Bronchial epithelial cell (primary cell): ENCODE measurements at regions not wholly inside any gene's neighbourhood (a gene's known extent, or its start where the extent isn't known, plus 50 kb on each side); places are given as distances from the start of the nearest gene placed in this dataset.

ENCODE experiments used
- DNase-seq: peaks from one replicate; pipeline ENCODE4 v3.0.0-alpha.2; 2010; ENCODE audit warnings: low read depth
- FAIRE-seq: peaks from 2 replicates; lab custom pipeline; 2011; peaks lifted over from hg19 to GRCh38; lab: Jason Lieb, UNC
- H3K27me3 ChIP-seq: 2 replicates; pipeline ENCODE4 v1.5.1; 2011; ENCODE audit warnings: low read length; ENCODE audit not compliant: control insufficient read depth, insufficient read depth
- H3K36me3 ChIP-seq: 2 replicates; pipeline ENCODE4 v1.5.1; 2011; ENCODE audit warnings: low read length; ENCODE audit not compliant: control insufficient read depth, insufficient read depth
- H3K4me3 ChIP-seq: 2 replicates; pipeline ENCODE4 v1.5.1; 2011; ENCODE audit warnings: mild to moderate bottlenecking, low read depth, low read length, control low read depth
- CTCF ChIP-seq: IDR thresholded peaks from 2 replicates; pipeline ENCODE4 v1.5.1; 2011; ENCODE audit warnings: mild to moderate bottlenecking, moderate library complexity, low read length, control low read depth, inconsistent platforms; ENCODE audit not compliant: insufficient read depth, severe bottlenecking

- TF ChIP-seq CTCF, result no peak
- DNase-seq (no peak), FAIRE-seq (no peak)
Observed at GRCh38 chr20:58025233-58025632, 203.2 kb downstream of the ANKRD60 start.

DNA sequence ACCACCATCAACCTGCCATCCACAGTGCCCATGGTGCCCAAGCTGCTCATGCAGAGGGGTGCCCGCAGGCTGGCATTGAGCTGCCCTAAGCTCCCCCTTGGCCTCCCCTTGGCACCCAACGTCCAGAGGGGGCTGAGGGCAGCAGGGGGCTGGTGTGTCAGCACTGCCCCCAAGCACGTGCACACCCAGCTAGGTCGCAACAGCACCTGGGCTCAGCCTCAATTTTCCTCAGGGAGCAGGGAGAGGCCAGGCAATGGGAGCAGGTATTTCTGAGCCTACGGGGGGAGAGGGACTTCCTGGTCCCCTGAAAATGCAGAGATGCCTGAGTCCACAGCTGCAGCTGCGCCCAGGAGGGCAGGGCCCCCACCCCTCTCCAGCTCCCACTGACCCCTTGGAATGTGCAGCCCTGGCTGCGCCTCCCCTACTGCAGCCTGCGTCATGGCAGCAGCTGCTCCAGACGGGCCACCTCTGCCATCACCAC, 204.2 kb downstream of the ANKRD60 start:
- H3K4me3 ChIP-seq, result no peak overlapping the region
- H3K36me3 ChIP-seq, result no peaks in the 10 kb centered on the region
- DNase-seq (no peak), FAIRE-seq (no peak)
- no peak for TF ChIP-seq CTCF
- peaks cover 2% of the 10 kb centered on the region for H3K27me3 ChIP-seq

More at GRCh38 chr20:58025233-58025632, 203.2 kb downstream of the ANKRD60 start:
- H3K27me3 ChIP-seq, result peaks cover 3% of the 10 kb centered on the region
- H3K36me3 ChIP-seq, result no peaks in the 10 kb centered on the region
- no peak overlapping the region for H3K4me3 ChIP-seq

GRCh38 chr20:58023781-58024180, 204.7 kb downstream of the ANKRD60 start:
- FAIRE-seq (no peak), DNase-seq (no peak)
- peaks cover 2% of the 10 kb centered on the region for H3K27me3 ChIP-seq
- H3K36me3 ChIP-seq, result no peaks in the 10 kb centered on the region
- no peak overlapping the region for H3K4me3 ChIP-seq
- no peak for TF ChIP-seq CTCF

DNA sequence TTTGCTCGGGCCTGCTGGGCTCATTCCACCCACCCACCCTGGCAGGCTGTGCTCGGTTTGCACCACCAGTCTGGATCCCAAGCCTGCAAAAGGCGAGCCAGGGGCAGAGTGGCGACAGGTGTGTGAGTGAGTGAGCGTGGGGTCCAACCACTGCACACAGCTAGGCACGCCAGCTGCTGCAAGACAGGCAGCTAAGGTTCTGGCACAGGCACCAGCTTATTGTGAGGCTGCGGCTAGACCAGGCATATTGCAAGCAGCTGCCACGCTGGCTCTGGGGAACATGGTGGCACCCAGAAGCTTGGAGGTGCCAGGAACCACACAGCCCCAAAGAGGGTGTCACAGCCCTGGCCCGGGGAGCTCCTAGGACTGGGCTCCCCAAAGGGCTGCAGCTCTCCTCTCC, 205.1 kb downstream of the ANKRD60 start:
- Histone ChIP-seq H3K27me3 (no peaks in the 10 kb centered on the region), H3K4me3 (no peak overlapping the region), H3K36me3 (no peaks in the 10 kb centered on the region)
- no peak for TF ChIP-seq CTCF
- DNase-seq (no peak), FAIRE-seq (no peak)

DNA sequence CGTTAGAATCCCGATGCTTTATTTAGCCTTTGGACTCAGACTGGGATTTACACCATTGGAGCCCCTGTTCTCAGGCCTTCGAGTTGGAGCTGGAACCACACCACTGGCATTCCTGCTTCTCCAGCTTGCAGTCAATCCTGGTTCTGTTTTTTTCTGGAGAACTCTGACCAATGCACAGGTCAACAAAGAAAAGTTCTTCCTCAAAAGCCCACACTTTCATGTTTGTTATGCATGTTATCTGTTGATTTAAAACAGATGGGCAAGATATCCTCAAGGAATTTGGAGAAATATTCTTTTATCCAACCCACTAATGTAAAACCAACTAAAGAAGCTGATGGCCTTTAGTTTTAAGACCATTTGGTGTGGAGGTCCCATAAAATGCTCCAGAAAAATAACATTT, 205.7 kb downstream of the ANKRD60 start:
- no peak overlapping the region for H3K4me3 ChIP-seq
- H3K27me3 ChIP-seq, result no peaks in the 10 kb centered on the region
- no peak for FAIRE-seq
- DNase-seq, result no peak
- no peaks in the 10 kb centered on the region for H3K36me3 ChIP-seq
- TF ChIP-seq CTCF, result no peak

GRCh38 chr20:58021481-58021880, 207.0 kb downstream of the ANKRD60 start:
- H3K4me3 ChIP-seq, result no peak overlapping the region
- no peak for TF ChIP-seq CTCF
- no peaks in the 10 kb centered on the region for H3K27me3 ChIP-seq
- DNase-seq, result no peak
- no peak for FAIRE-seq
- H3K36me3 ChIP-seq, result no peaks in the 10 kb centered on the region
